HG02588 (cell line): ENCODE measurements at regions not wholly inside any gene's neighbourhood (a gene's known extent, or its start where the extent isn't known, plus 50 kb on each side); places are given as distances from the start of the nearest gene placed in this dataset.
"Not testable (repeated sequence)": the region's sequence is repeated elsewhere in the genome, so short reads cannot be mapped to it uniquely, and the experiment has no call there.

Source experiments
- ATAC-seq: cut with Tn5 transposase; IDR thresholded peaks from one replicate; pipeline ENCODE4 v1.9.1; 2021; ENCODE audit warnings: mild to moderate bottlenecking, moderate library complexity; ENCODE audit not compliant: unreplicated experiment

DNA sequence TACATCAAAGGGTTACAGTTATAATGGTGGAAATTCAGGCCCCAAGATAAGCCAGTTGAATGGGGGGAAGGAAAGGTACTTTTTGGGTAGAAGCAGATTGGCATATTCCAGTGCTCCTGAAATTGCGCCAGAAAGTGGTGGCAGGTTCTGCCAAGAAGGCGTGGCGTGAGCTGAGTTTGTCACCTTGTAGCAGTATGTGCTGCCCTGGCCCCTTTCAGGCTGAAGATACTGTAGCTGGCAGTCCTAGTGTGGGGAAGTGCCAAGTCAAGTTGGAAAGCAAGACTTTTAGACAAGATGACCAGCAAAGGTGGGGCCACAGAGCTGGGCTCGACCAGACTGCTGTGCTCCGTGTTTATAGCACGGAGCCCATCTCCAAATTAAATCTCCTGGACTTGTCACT, 133.6 kb upstream of the GLRA1 start:
- no peak for ATAC-seq

DNA sequence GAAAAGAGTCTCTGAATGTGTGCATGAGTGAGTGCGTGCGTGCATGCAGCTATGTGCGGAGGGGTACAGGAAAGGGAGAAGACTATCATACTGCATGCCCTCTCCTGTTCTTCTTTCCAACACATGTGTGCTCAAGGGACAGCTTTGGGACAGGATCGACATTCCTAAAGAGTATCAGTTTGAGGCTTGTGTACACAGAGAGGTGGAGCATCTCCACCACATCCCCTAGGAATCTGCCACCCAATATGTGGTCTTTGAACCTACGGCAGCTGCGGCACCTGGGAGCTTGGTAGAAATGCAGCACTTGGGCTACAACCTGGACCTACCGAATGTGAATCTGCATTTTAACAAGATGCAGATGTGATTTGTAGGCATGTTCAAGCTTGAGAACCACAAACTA, 132.3 kb upstream of the GLRA1 start:
- ATAC-seq: no peak

DNA sequence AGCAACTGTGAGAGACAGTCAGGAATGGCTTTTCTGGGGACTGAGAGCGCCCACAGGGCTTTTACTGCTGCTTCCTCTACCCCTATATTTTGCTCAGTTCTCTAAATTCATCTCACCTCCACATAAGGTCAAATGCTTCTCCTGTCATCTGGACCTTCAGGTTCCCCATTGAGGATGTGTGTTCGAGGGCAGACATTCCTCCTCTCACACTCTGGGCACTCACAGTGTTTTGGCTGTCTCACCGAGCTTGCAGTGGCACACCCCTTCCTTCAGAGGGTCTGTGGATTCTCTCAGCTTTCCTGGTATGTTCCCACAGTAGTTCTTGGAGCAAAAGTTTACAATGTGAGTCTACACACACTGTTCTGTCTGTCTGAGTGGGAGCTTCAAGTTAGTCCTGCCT, 127.8 kb upstream of the GLRA1 start:
- no peak for ATAC-seq

DNA sequence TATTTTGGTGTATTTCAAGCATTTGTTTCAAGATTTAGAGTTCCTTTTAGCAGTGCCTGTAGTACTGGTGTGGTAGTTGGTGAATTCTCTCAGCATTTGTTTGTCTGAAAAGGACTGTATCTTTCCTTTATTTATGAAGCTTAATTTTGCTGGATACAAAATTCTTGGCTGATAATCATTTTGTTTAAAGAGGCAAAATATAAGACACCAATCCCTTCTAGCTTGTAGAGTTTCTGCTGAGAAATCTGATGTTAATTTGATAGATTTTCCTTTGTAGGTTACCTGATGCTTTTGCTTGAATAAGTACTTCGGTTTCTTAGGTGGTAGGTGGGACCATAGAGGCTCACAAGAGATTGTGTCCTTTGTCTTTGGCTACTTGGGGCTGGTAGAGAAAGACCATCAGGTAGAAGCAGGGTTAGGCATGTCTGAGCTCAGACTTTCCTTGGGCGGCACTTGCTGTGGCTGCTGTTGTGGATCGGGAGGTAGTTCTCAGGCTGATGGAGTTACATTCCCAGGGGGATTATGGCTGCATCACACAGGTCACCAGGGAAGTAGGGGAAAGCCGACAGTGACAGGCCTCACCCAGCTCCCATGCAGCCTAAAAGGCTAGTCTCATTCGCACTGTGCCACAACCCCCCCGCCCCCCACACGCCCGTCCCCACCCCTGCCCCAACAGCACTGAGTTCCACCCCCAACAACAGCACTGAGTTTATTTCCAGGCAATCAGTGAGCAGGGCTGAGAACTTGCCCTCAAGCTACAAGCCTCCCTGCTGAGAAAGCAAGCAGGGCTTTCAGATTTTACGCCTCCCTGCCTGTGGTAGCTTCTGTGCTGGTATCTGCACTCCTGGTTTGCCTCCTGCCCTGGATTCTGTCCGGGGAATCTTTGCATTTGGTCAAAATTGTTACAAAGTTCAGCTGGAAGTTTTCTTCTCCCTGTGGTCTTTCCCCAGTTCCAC, 127.1 kb upstream of the GLRA1 start:
- no peak for ATAC-seq

DNA sequence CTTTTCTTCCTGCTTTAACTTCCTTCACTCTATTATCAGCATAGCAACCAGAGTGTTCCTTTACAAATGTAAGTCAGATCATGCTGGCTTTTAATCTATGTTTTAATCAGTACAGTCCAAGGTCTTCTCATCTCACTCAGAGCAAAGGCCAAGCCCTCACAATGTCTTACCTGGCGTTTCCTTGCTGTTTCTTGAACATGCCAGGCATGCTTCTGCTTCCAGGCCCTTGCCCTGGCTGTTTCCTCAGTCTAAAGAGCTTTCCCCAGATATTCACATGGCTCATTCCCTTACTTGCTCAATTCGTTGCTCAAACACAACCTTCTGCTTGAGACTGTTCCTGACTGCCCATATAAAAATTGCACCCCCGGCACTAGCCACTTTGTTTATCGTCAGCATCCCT, 121.7 kb upstream of the GLRA1 start:
- ATAC-seq: no peak

DNA sequence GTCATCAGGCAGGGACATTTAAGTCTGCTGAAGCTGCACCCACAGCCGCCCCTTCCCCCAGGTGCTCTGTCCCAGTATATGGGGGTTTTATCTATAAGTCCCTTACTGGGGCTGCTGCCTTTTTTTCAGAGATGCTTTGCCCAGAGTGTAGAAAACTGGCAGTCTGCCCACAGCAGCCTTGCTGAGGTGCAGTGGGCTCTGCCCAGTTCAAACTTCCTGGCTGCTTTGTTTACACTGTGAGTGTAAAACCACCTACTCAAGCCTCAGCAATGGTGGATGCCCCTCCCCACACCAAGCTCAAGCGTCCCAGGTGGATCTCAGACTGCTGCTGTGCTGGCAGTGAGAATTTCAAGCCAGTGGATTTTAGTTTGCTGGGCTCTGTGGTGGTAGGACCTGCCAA, 114.2 kb upstream of the GLRA1 start:
- not testable (repeated sequence) for ATAC-seq

DNA sequence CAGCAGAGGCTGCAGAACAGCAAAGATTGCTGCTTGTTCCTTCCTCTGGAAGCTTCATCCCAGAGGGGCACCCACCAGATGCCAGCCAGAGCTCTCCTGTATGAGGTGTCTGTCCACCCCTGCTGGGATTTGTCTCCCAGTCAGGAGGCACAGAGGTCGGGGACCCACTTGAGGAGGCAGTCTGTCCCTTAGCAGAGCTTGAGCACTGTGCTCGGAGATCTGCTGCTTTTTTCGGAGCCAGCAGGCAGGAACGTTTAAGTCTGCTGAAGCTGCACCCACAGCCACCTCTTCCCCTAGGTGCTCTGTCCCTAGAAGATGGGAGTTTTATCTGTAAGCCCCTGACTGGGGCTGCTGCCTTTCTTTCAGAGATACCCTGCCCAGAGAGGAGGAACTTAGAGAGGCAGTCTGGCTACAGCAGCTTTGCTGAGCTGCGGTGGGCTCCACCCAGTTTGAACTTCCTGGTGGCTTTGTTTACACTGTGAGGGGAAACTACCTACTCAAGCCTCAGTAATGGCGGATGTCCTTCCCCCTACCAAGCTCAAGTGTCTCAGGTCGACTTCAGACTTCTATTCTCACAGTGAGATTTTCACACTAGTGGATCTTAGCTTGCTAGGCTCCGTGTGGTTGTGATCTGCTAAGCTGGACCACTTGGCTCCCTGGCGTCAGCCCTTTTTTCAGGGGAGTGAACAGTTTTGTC, 101.8 kb upstream of the GLRA1 start:
- not testable (repeated sequence) for ATAC-seq

DNA sequence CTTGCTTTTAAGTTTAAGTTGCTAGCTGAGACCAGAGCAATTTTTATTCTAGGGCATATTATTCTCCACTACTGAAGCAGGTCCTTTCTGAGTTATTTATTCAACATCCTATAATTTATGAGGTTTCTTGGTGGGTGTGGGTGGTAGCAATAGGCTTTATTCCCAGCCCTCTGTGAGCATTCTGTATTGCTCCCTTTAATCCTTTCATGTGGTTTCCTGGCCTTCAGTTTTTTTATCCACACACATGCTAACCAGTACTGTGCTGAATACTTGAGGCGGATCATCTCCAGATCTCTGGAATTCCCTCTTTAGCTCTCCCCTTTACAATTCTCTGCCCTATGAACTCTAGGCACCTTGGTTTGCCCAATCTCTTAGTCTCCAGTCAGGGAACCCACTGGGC, 91.8 kb upstream of the GLRA1 start:
- no peak for ATAC-seq

DNA sequence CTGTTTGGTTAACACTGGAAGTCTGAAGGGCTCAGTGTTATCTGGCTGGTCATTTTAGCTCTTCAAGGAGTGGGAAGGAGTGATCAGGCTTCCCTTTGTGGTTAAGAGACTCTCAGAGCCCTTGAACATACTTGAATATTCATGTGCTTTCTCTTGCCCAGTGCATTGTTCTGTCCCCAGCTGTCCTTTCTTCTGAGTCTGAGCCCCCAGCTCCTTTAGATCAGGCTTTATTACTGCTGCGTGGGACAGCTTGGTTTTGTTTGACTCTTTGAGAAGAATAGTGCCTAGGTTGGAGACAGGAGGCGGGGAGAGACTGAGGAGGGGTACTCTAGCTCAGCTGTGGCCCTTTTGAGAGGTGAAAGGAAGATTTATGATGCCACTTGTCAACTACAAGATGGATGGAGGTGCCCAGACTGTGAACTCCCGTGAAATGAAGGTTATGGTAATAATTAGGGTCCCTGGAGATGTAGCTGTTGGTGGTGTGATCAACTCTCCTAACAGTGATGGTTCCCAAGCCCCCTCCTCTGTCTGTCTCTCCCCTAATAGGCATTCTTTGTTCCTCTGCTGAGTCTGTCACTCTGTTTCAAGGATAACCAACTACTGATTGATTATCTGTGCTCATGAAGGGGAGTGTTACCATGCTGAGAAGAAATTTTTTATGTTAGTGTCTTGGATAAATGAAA, 83.1 kb upstream of the GLRA1 start:
- no peak for ATAC-seq

DNA sequence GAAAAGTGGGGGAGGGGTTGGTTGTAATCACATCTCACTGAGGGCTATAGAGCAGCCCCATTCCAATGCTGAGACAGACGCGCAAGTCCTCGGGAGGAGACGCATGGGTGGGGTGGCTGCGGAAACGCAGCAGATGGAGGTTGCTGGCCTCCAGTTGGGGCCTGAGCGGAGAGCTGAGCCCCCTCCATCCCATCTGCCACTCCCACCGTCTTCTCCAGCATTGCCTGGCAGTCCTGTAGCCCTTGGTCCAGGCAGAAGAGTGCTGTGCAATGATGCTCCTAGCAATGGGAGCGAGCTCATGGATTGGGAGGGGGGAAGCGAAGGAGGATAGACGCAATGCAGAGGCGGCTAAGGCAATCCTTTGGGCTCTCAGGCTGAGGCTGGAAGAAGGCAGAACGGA, 79.4 kb upstream of the GLRA1 start:
- ATAC-seq: no peak
